ENCODE measurements at regions not wholly inside any gene's neighbourhood (a gene's known extent, or its start where the extent isn't known, plus 50 kb on each side); places are given as distances from the start of the nearest gene placed in this dataset.

DNA sequence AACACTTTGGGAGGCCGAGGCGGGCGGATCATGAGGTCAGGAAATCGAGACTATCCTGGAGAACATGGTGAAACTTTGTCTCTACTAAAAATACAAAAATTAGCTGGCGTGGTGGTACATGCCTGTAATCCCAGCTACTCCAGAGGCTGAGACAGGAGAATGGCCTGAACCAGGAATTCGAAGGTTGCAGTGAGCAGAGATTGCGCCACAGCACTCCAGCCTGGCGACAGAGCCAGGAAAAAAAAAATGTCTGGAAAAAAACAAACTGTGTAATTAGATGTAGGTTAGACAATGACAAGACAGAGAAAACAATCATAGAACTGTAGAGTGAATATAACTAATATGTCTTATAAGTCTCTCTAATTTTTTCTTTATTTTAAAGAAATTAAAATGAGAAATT lies 1002.5 kb upstream of the LCORL start:
- TF ChIP-seq POLR2A (IDR thresholded peaks at IDR 0.05) (no peak), CTCF (IDR thresholded peaks at IDR 0.05) (no peak)
